ENCODE measurements at regions not wholly inside any gene's neighbourhood (a gene's known extent, or its start where the extent isn't known, plus 50 kb on each side); places are given as distances from the start of the nearest gene placed in this dataset.

GRCh38 chr16:61596655-61597054 is 439.6 kb downstream of the CDH8 start:
- DNase-seq (ENCODE audit: low spot score), result no peak

GRCh38 chr16:61595605-61596004 is 440.6 kb downstream of the CDH8 start:
- DNase-seq (ENCODE audit: low spot score), result no peak

GRCh38 chr16:61590577-61590976 is 445.7 kb downstream of the CDH8 start:
- DNase-seq (ENCODE audit: low spot score), result no peak

GRCh38 chr16:61587526-61587925 is 448.7 kb downstream of the CDH8 start:
- no peak for DNase-seq (ENCODE audit: low spot score)

GRCh38 chr16:61581417-61582046 is 454.7 kb downstream of the CDH8 start:
- no peak for DNase-seq (ENCODE audit: low spot score)

GRCh38 chr16:61580579-61580978 is 455.7 kb downstream of the CDH8 start:
- DNase-seq (ENCODE audit: low spot score), result no peak

- no peak for DNase-seq (ENCODE audit: low spot score)
Measured at GRCh38 chr16:61579195-61579594, 457.0 kb downstream of the CDH8 start.

GRCh38 chr16:61576476-61576875 is 459.8 kb downstream of the CDH8 start:
- DNase-seq (ENCODE audit: low spot score), result no peak

GRCh38 chr16:61575617-61576016 is 460.6 kb downstream of the CDH8 start:
- DNase-seq (ENCODE audit: low spot score), result no peak

- no peak for DNase-seq (ENCODE audit: low spot score)
Measured at GRCh38 chr16:61569028-61569427, 467.2 kb downstream of the CDH8 start.

GRCh38 chr16:61564716-61565115 is 471.5 kb downstream of the CDH8 start:
- DNase-seq (ENCODE audit: low spot score), result no peak

- DNase-seq (ENCODE audit: low spot score), result no peak
Measured at GRCh38 chr16:61555718-61556441, 480.4 kb downstream of the CDH8 start.

GRCh38 chr16:61549327-61549726 is 486.9 kb downstream of the CDH8 start:
- DNase-seq (ENCODE audit: low spot score), result no peak

- DNase-seq (ENCODE audit: low spot score), result no peak
Measured at GRCh38 chr16:61547626-61548025, 488.6 kb downstream of the CDH8 start.

- no peak for DNase-seq (ENCODE audit: low spot score)
Measured at GRCh38 chr16:61544165-61544564, 492.1 kb downstream of the CDH8 start.

- no peak for DNase-seq (ENCODE audit: low spot score)
Measured at GRCh38 chr16:61540216-61540615, 496.0 kb downstream of the CDH8 start.

- no peak for DNase-seq (ENCODE audit: low spot score)
Measured at GRCh38 chr16:61530697-61531096, 505.5 kb downstream of the CDH8 start.

- DNase-seq (ENCODE audit: low spot score), result no peak
Measured at GRCh38 chr16:61500851-61501250, 535.4 kb downstream of the CDH8 start.

- DNase-seq (ENCODE audit: low spot score), result no peak
Measured at GRCh38 chr16:61480250-61480649, 556.0 kb downstream of the CDH8 start.

GRCh38 chr16:61471737-61472136 is 564.5 kb downstream of the CDH8 start:
- DNase-seq (ENCODE audit: low spot score), result no peak

GRCh38 chr16:61471023-61471422 is 565.2 kb downstream of the CDH8 start:
- no peak for DNase-seq (ENCODE audit: low spot score)

GRCh38 chr16:61465285-61465684 is 571.0 kb downstream of the CDH8 start:
- DNase-seq (ENCODE audit: low spot score), result no peak

- no peak for DNase-seq (ENCODE audit: low spot score)
Measured at GRCh38 chr16:61460020-61460419, 576.2 kb downstream of the CDH8 start.

Measured in mesenteric fat pad (tissue), 1 donor.